ENCODE measurements at regions not wholly inside any gene's neighbourhood (a gene's known extent, or its start where the extent isn't known, plus 50 kb on each side); places are given as distances from the start of the nearest gene placed in this dataset.

GRCh38 chr7:69225259-69225943, 372.9 kb upstream of the AUTS2 start:
- TF ChIP-seq ZFX (IDR thresholded peaks at IDR 0.05) (no peak), CTCF (conservative IDR thresholded peaks at IDR 0.05) (no peak)
- H3K27ac ChIP-seq, result no peak overlapping the region

GRCh38 chr7:69228212-69228811, 370.0 kb upstream of the AUTS2 start:
- H3K27ac ChIP-seq, result no peak overlapping the region
- TF ChIP-seq CTCF (conservative IDR thresholded peaks at IDR 0.05) (no peak), ZFX (IDR thresholded peaks at IDR 0.05) (no peak)

GRCh38 chr7:69232445-69233376, 365.6 kb upstream of the AUTS2 start:
- no peak for TF ChIP-seq CTCF (conservative IDR thresholded peaks at IDR 0.05)
- no peak for TF ChIP-seq ZFX (IDR thresholded peaks at IDR 0.05)

GRCh38 chr7:69237541-69237940, 360.7 kb upstream of the AUTS2 start:
- no peak overlapping the region for H3K27ac ChIP-seq
- no peak for TF ChIP-seq CTCF (conservative IDR thresholded peaks at IDR 0.05)
- TF ChIP-seq ZFX (IDR thresholded peaks at IDR 0.05), result no peak

More at GRCh38 chr7:69232445-69233376, 365.6 kb upstream of the AUTS2 start:
- no peak overlapping the region for H3K27ac ChIP-seq

GRCh38 chr7:69243016-69243415, 355.3 kb upstream of the AUTS2 start:
- no peak overlapping the region for H3K27ac ChIP-seq
- TF ChIP-seq ZFX (IDR thresholded peaks at IDR 0.05), result no peak
- no peak for TF ChIP-seq CTCF (conservative IDR thresholded peaks at IDR 0.05)

GRCh38 chr7:69244701-69245100, 353.6 kb upstream of the AUTS2 start:
- no peak overlapping the region for H3K27ac ChIP-seq
- TF ChIP-seq ZFX (IDR thresholded peaks at IDR 0.05) (no peak), CTCF (conservative IDR thresholded peaks at IDR 0.05) (no peak)

GRCh38 chr7:69245646-69246045, 352.6 kb upstream of the AUTS2 start:
- TF ChIP-seq ZFX (IDR thresholded peaks at IDR 0.05) (no peak), CTCF (conservative IDR thresholded peaks at IDR 0.05) (no peak)
- no peak overlapping the region for H3K27ac ChIP-seq

Measured in C4-2B (cell line).